Spleen (tissue), 11 donors: ENCODE measurements at regions not wholly inside any gene's neighbourhood (a gene's known extent, or its start where the extent isn't known, plus 50 kb on each side); places are given as distances from the start of the nearest gene placed in this dataset.

Experiments
- DNase-seq: peaks from one replicate; pipeline ENCODE4 v3.0.0-alpha.2; 2020
- H3K27ac ChIP-seq, 8 donors: fragments of 200-600 bp; sonication (generic) in 7 of 8; 1 replicate in 4 of 8; 2 replicates in 4 of 8; pipeline versions ENCODE4 v1.5.0 to v1.8.0; 2016 to 2021; ENCODE audit warnings: inconsistent platforms in 4 of 8, mild to moderate bottlenecking in 4 of 8, moderate library complexity in 1 of 8
- H3K27me3 ChIP-seq, 7 donors: fragments of 200-600 bp; sonication (generic) in 6 of 7; replicated peaks in 1 of 7; 1 replicate in 4 of 7; 2 replicates in 3 of 7; pipeline versions ENCODE4 v1.5.0 to v1.8.0; 2016 to 2021; ENCODE audit warnings: inconsistent platforms in 3 of 7, mild to moderate bottlenecking in 1 of 7
- H3K36me3 ChIP-seq, 6 donors: fragments of 200-600 bp; sonication (generic) in 5 of 6; 1 replicate in 4 of 6; 2 replicates in 2 of 6; pipeline versions ENCODE4 v1.5.0 to v1.8.0; 2016 to 2021; ENCODE audit warnings: inconsistent platforms in 2 of 6
- H3K4me1 ChIP-seq, 6 donors: fragments of 200-600 bp; sonication (generic) in 5 of 6; 1 replicate in 3 of 6; 2 replicates in 3 of 6; pipeline versions ENCODE4 v1.5.0 to v1.8.0; 2016 to 2021; ENCODE audit warnings: inconsistent platforms in 3 of 6
- H3K4me3 ChIP-seq, 8 donors: fragments of 200-600 bp; sonication (generic) in 7 of 8; 1 replicate in 4 of 8; 2 replicates in 4 of 8; pipeline versions ENCODE4 v1.5.0 to v1.8.0; 2016 to 2021; ENCODE audit warnings: inconsistent platforms in 4 of 8, mild to moderate bottlenecking in 4 of 8, moderate library complexity in 2 of 8
- H3K9me3 ChIP-seq, 8 donors: fragments of 200-600 bp; sonication (generic) in 7 of 8; 1 replicate in 4 of 8; 2 replicates in 4 of 8; pipeline versions ENCODE4 v1.5.0 to v1.8.0; 2016 to 2021; ENCODE audit warnings: inconsistent platforms in 4 of 8
- POLR2A ChIP-seq, 3 donors: fragments of 450-650 bp; IDR thresholded peaks; one replicate each; pipeline ENCODE4 v1.5.1; 2017; ENCODE audit warnings: antibody characterized with exemption in 3 of 3, mild to moderate bottlenecking in 1 of 3
- POLR2AphosphoS5 ChIP-seq, 3 donors: sonication (generic); formaldehyde crosslinking; IDR thresholded peaks; one replicate each; pipeline ENCODE4 v1.5.1; 2017; ENCODE audit warnings: antibody characterized with exemption in 3 of 3
- WGBS, 5 donors: extraction: QIAGEN DNeasy Blood & Tissue Kit in 3 of 5; methylation state at CpG; one replicate each; pipeline versions ENCODE4 v1.1.5 to v1.1.7; 2013 to 2018; 5-methylcytosine and 5-hydroxymethylcytosine counted together
- intact Hi-C: fragments of 100-400 bp; cut with DNase I; formaldehyde crosslinking; loops from one replicate; pipeline ENCODE4 v1.15.0; 2023; ENCODE audit warnings: low total_unique reads
- TF ChIP-seq, protein P1 (sequence below), 11 experiments: fragments of 200-600 bp in 7 of 11; fragments of 450-650 bp in 4 of 11; sonication (generic) in 4 of 11; IDR thresholded peaks in 8 of 11; conservative IDR thresholded peaks in 3 of 11; 1 replicate in 7 of 11; 2 replicates in 4 of 11; pipeline versions ENCODE4 v1.4.0 to v1.8.0; 2016 to 2021; ENCODE audit warnings: antibody characterized with exemption in 11 of 11, inconsistent platforms in 4 of 11, mild to moderate bottlenecking in 1 of 11
- donor health status: healthy with polysubstance abuse.
- donor health status: DM: no; HTN: no; CAD: no; lungs with moderate emphysema.
- donor health status: DM: no; HTN: no; CAD: no.
- donor health status: Bipolar disorder and iron deficiency.
- donor health status: healthy.
- donor health status: DM: no; HTN: no; CAD: no.
- donor health status: DM: yes; HTN: yes; CAD: no.

DNA sequence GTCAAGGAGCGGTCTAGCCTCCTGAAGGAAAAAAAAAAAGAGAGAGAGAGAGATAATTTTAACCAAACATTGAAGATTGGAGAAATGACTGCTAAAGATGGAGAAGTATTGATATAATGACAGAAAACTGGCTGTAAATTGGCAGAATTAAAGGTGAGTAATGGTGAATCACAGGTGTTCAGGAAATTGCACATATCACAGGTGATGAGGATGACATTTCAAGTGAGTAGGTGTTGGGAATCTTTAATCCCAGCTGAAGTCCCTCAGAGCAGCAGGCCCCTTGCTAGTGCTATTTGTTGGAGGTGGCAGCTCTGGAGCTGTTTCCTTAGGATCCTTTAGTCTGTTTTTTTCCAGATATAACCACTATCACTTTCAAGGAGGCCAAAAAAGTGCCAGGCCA, 678.4 kb upstream of the VRK2 start:
- Histone ChIP-seq H3K36me3 (no peaks in the 10 kb centered on the region), H3K4me1 (no peaks in the 10 kb centered on the region), H3K27me3 (no peaks in the 10 kb centered on the region), H3K27ac (no peak overlapping the region), H3K9me3 (peaks cover 0 to 25% (median 5%) of the 10 kb centered on the region in 8 donors), H3K4me3 (no peak overlapping the region)
- intact Hi-C loops = no loop called here
- TF ChIP-seq, protein P1, sequence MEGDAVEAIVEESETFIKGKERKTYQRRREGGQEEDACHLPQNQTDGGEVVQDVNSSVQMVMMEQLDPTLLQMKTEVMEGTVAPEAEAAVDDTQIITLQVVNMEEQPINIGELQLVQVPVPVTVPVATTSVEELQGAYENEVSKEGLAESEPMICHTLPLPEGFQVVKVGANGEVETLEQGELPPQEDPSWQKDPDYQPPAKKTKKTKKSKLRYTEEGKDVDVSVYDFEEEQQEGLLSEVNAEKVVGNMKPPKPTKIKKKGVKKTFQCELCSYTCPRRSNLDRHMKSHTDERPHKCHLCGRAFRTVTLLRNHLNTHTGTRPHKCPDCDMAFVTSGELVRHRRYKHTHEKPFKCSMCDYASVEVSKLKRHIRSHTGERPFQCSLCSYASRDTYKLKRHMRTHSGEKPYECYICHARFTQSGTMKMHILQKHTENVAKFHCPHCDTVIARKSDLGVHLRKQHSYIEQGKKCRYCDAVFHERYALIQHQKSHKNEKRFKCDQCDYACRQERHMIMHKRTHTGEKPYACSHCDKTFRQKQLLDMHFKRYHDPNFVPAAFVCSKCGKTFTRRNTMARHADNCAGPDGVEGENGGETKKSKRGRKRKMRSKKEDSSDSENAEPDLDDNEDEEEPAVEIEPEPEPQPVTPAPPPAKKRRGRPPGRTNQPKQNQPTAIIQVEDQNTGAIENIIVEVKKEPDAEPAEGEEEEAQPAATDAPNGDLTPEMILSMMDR (IDR thresholded peaks at IDR 0.05 in 8 of 11, conservative IDR thresholded peaks at IDR 0.05 in 3 of 11) = no peak
- no peak for TF ChIP-seq POLR2AphosphoS5 (IDR thresholded peaks at IDR 0.05)
- DNase-seq = no peak
- 82 to 91% (median 89%) methylated on average over 1 of the region's 1 CpG for WGBS, 5 donors

DNA sequence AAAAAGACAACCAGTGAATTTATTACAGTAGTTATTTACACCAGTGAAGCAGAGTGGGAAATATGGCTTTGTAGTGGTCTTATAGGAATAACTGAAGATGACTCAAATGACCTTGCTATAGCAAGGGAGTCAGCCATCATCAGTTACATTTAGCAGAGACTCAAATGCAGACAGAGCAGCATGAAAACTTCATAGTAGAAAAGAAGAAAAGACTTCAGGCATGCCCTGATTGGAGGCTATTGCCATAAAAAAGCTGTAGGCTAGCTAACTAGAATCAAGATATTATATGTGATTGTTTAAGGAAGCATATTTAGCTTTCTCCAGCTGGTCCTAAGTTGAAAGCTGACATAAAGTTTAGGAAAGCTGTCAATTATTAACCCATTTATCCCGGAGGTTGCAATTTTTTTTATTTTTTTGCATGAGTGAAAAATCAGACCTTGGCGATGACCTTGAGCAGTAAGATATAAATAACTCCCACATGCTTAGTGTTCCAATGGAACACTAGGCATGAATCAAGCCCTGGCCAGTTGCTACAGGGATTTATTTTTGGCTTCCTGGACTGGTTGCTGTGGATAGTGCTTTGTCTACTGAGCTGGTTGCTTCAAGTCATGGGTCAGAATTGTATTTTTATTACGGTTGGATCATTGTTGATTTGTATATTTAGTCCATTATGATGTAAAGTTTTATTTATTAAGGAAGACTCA, 675.6 kb upstream of the VRK2 start:
- Histone ChIP-seq H3K27me3 (no peaks in the 10 kb centered on the region), H3K27ac (no peak overlapping the region), H3K4me1 (no peaks in the 10 kb centered on the region), H3K36me3 (no peaks in the 10 kb centered on the region), H3K4me3 (no peak overlapping the region), H3K9me3 (peaks cover 0 to 25% (median 5%) of the 10 kb centered on the region in 8 donors)
- no peak for TF ChIP-seq POLR2A (IDR thresholded peaks at IDR 0.05)
- TF ChIP-seq, protein P1 (IDR thresholded peaks at IDR 0.05 in 8 of 11, conservative IDR thresholded peaks at IDR 0.05 in 3 of 11) = no peak
- no peak for TF ChIP-seq POLR2AphosphoS5 (IDR thresholded peaks at IDR 0.05)
- 76 to 86% (median 79%) methylated on average over 3 of the region's 3 CpGs for WGBS, 5 donors
- no peak for DNase-seq
- intact Hi-C loops = loop anchor here (10.0 kb wide), 1 partner anchor 124 kb away; no protein-coding TSS in a partner anchor

GRCh38 chr2:57372237-57372984, 674.2 kb upstream of the VRK2 start:
- peaks cover 0 to 16% (median 2%) of the 10 kb centered on the region in 8 donors for H3K9me3 ChIP-seq
- H3K27me3 ChIP-seq = no peaks in the 10 kb centered on the region
- 72 to 84% (median 77%) methylated on average over 2 of the region's 2 CpGs for WGBS, 5 donors
- H3K36me3 ChIP-seq = no peaks in the 10 kb centered on the region
- H3K4me1 ChIP-seq = no peaks in the 10 kb centered on the region
- no peak overlapping the region for H3K4me3 ChIP-seq
- H3K27ac ChIP-seq = no peak overlapping the region
- TF ChIP-seq, protein P1 (IDR thresholded peaks at IDR 0.05 in 8 of 11, conservative IDR thresholded peaks at IDR 0.05 in 3 of 11) = no peak
- TF ChIP-seq POLR2AphosphoS5 (IDR thresholded peaks at IDR 0.05) (no peak), POLR2A (IDR thresholded peaks at IDR 0.05) (no peak)
- DNase-seq = no peak
- intact Hi-C loops = loop anchor here (10.0 kb wide), 1 partner anchor 122 kb away; no protein-coding TSS in a partner anchor

- no peak overlapping the region for H3K27ac ChIP-seq
- peaks cover 0 to 13% (median 2%) of the 10 kb centered on the region in 8 donors for H3K9me3 ChIP-seq
- H3K36me3 ChIP-seq = no peaks in the 10 kb centered on the region
- TF ChIP-seq POLR2AphosphoS5 (IDR thresholded peaks at IDR 0.05) = no peak
- TF ChIP-seq, protein P1 (IDR thresholded peaks at IDR 0.05 in 8 of 11, conservative IDR thresholded peaks at IDR 0.05 in 3 of 11) = no peak
- TF ChIP-seq POLR2A (IDR thresholded peaks at IDR 0.05) = no peak
- H3K4me1 ChIP-seq = no peaks in the 10 kb centered on the region
- no peak for DNase-seq
- no peak overlapping the region for H3K4me3 ChIP-seq
- intact Hi-C loops = loop anchor here (10.0 kb wide), 1 partner anchor 121 kb away; no protein-coding TSS in a partner anchor
- WGBS, 5 donors = 63 to 83% (median 74%) methylated on average over 3 of the region's 3 CpGs
- H3K27me3 ChIP-seq = no peaks in the 10 kb centered on the region
Observed at GRCh38 chr2:57373530-57373929, 673.1 kb upstream of the VRK2 start.
